Activated CD4-positive, alpha-beta T cell treated with anti-CD3 and anti-CD28 coated beads, Interleukin-2, Interleukin-4, amounts not matched to agents 100 ng/mL and 50 ng/mL, durations not matched to agents 16 hours and 8 hours (primary cell): ENCODE measurements at regions not wholly inside any gene's neighbourhood (a gene's known extent, or its start where the extent isn't known, plus 50 kb on each side); places are given as distances from the start of the nearest gene placed in this dataset.

Experiments
- DNase-seq: peaks from one replicate; pipeline ENCODE4 v3.0.0-alpha.2; 2020; ENCODE audit warnings: low spot score

DNA sequence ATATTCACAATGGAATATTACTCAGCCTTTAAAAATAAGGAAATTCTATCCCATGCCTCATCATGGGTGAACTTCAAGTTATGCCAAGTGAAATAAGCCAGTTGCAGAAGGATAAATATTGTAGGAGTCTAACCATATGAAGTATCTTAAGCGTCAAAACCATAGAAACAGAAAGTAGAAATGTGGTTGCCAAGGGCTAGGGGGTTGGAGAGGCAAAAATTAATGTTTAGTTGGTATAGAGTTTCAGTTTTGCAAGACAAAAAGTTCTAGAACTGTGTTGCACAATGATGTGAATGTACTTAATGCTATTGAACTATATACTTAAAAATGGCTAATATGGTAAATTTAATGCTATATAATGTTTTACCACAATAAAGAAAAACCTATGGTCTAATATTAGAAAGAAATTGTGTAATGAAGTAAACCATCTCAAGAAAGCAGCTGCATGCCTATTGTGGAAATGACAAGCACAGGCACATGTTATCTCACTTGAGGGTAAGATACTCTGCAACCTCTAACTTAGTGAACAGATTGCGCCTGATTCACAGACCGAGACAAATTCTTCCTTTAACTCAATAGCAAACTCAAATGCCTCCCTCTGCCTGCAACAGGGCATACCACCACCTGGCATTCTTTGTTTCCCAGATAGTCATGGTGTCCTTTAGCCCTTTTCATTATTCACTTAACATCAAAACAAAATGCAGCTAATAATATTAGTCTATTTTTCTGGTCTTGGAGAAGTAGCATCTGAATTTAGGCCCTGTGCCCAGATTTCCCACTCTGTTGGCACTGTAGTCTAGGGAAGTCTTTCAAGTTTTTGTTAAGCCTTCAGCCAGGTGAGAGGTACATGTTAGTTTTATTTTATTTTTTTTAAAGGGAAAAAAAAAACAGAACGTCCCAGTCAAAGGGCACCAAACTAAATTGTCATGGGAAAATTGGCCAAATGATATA, 80.2 kb upstream of the ACP3 start:
- DNase-seq, result no peak

DNA sequence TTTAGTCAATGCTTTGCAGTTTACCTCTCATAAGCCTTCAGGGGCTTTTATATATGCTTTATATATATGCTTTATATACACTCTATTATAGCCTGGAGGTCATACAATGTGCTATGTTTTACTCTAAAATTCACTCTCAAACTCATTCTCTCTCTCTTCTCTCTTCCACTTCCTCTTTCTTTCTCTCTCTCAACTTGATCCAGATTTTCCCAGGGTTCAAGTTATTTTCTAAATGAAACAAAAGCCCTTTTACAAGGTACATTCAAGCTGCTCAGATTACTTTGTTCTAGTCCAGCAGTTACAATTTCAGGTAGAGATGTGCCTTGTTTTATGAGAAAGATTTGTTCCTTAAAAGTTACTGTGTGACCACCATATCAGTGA, 79.6 kb upstream of the ACP3 start:
- no peak for DNase-seq

DNA sequence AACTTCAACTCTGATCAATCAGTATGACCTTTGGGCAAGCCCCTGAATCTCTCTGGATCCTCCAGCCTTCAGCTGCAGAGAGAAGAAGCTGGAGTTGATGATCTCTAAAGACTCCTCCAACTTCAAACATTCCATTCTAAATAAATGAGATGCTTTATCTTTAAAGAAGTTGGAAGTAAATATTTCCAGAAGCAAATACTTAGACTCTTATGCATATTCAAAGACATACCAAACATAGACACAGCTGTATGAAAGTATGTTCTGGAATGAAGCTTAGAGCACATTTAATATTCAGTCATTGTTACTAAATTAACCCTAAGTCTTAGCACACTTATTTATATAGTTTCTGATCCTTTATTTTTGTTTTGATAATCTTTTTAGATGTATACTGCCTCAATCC, 77.6 kb upstream of the ACP3 start:
- no peak for DNase-seq

DNA sequence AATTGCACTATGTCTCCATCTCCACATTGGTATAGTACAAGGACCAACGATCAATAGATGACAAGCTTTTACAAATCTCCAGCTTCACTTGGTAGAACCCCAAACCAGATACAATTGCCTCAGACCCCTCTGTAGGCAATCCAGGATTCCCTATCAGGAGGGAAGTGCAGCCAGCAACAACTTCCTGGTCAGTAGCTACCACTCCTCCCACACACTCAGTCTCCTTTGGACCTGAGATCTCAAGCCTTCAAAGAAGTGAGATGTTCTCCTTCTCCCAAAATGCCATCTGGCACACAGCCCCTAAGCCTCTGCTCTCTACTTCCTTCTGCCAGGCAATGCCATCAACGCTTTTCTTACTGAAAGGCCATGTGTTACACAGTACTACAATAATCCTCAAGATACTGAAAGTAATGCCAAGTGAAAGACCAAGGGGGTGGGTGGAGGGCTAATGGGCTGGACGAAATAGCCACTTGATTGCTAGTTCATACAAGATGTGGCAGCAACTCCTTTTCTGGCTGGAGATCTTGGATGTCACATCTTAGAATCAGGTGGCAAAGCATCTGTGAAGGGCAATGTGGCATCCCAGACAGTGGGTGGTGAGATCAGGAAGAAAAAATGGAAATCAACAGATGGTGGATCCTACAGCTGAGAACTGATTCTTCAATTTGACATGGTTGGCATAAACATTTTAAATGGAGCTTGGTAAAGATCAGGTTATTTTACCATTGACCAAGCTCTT, 75.3 kb upstream of the ACP3 start:
- no peak for DNase-seq

DNA sequence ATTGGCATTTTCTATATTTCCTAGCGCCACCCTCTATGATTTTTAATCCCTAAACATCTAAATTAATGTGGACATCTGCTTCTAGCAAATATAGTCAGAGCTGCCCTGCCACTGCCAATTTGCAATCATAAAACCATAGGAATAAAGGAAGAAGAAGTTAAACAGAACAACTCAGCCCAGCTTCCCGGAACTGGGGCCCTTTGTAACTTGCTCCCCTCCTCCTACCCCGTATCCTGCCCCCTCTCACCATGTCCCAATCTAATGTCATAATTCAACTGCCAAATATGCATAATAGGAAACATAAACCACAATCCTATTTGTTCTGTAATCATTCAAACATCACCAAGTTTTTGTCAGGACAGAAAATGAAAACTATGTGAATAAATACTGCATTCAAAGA, 74.4 kb upstream of the ACP3 start:
- no peak for DNase-seq

DNA sequence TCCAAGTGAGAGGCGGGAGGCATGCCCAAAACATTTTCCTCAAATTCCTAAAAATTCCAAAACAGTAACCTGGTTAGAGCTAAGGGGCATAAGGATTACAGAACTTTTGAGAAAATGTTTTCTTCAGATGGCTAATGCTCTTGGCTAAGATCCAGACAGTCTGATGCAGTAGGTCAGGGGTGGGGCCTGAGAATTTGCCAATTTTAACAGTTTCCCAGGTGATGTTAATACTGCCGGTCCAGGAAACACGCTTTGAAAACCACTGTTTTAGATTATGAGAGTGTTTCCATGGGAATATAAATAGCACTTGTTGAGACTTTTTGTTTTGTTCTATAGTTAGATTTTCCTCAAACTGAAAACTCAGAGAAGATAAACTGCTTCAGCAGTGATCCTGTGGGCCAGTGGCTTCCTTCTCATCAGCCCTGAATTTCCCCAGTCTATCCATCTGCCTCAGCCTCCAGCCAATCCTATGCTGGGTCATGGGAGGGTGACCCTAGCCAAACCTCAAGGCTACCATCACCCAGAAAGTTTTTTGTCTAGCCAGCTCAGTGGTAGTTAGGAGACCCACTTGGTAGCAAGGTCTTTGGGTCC, 71.6 kb upstream of the ACP3 start:
- no peak for DNase-seq

DNA sequence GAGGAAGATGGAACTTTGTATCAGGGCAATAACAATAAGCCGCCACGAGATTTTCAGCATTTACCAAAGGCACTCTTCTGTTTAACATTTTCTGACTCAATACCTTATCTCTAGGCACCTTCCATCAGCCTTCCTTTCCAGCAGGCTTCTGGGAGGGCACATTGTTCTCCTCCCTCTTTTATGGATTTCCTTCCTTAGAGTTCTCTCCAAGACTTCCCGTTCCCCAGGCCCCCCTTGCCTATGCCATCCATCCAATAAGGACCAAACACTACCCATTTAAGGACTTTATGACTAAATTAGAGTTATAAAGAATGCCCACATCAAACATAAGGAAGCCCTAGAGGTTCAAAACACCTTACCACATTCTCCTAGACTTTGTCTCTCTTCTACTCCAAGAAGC, 71.0 kb upstream of the ACP3 start:
- no peak for DNase-seq

DNA sequence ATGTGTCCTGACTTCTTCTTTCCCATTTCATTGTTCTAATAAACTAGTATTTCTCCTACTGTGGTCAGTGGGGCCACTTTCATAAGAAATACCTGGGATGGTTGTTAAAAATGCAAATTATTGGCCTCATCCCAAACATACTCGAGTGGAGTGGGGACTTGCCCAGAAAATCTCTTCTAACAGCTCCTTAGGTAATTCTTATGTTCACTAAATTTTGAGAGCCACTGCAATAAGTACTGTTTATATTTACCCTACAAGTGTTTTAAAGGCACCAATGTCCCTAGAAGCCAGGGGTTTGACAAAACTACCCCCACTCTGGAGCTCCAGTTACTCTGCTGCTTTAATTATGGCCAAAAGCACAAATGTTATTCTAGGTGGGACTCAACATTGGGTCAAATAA, 70.0 kb upstream of the ACP3 start:
- DNase-seq, result no peak

DNA sequence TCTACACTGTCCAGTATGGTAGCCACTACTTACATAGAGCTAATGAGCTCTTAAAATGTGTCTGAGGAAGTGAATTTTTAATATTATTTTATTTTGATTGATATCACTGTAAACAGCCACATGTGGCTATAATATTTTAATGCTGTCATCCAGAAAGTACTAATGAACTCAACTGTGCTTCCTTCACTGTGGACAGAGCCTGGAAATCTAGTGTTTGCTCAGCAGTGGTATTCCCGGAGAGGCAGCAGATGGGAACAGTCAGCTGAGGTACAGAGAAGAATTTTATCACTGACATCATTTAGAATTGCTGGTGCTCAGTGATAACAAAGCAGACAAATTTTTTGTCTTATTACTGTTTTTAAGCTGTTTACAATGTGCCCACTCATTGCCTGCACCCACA, 68.7 kb upstream of the ACP3 start:
- DNase-seq, result no peak

DNA sequence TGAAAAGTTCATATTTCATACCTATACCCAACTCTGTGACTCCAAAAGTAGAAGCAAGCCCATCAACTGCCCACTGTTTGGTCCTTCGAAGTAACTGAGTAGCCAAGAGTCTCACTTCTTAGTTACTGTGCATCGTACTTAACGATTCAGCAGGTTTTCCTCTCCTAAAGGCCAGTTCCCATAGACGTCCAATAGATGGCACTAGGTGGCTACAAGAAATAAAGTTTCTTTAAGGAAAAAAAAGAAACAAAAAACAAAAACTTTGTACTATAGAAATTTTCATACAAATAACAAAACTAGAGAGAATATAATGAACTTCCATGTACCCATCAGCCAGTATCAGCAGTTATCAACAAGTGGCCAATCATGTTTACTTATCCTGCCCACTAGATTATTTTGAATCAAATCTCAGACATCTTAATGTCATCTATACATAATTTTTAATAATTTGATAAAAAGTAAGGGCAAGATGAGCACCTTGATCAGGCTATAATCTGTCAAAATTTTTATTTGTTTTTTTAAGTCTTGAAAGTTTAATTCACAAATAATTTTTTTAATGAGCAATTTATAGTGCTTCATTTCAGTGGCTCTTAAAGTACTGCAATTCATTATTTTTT, 63.8 kb upstream of the ACP3 start:
- peak; percentile 40 for DNase-seq

DNA sequence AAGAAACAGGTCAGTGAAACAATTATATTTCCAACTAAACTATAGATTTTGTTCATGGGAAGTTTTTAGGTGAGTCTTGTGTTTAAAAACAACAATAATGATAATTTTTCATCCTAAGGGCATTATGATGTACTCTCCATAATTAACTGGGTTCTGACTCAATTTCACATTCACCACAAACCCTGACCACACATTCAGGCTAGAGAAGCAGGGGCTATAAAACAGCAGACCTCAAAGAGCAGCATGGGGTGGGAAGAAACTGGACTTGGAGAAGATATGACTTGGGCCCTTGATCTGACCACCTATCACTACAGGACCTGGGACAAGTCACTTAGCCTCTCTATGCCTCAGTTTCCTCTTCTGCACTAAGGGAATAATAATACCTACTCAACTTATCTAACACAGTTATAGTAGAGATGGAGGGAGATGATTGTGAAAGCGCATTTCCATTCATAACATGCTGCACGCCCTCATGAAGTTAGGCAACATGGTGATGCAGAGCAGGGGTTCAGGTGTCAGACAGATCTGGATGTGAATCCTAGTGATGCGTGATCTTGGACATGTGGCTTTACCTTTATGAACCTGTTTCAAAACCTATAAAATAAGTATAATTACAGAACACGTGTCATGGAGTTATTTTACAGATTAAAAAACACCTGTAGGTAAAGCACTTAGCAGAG, 63.0 kb upstream of the ACP3 start:
- DNase-seq, result no peak

DNA sequence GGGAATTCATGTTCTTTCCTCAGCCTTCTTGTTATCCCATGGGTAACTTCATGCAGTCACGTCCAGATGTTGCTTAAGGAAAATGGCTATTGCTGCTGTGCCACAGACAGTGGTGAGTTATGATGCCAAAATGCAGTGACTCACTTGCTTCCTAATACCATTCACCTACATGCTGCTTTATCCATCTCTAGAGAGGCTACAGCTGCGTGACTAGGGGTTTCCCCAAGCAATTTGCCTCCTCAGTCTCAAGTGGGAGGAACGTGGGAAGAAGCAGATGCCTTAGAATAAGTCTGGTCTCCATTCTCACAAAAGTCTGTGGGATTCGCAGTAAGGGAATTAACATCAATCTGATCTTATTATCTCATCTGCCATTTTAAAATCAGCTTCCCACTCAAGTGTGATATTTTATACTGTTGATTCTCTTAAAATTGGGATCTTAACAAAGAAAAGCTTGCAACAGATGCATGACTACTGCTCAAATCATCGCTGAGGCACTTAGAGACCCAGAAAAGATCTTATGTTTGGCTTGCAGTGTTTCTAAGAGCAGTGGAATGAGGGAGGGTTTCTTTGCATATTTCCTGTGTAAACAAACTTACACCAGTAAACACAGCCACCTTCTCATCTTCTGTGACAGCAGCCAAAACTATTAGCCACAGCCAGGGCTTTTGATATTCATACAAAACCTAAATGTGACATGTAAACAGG, 62.0 kb upstream of the ACP3 start:
- DNase-seq, result no peak

DNA sequence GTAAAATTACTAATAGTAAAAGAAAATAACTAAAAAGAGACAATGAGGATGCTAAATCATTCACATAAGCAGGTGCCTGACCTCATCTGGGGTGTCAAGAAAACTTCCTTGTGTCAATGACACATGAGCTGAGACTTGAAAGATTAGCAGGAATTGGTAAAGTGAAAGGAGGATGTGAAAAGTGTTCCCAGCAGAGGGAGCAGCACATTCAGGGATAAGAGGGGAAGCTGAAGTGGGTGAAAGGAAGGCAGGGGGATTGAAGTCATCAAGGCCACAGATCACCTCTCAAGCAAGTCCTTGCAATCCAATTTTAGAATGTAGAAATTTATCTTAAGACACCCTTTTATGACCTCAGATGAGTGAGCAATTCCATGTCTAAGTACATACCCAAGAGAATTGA, 60.2 kb upstream of the ACP3 start:
- no peak for DNase-seq

DNA sequence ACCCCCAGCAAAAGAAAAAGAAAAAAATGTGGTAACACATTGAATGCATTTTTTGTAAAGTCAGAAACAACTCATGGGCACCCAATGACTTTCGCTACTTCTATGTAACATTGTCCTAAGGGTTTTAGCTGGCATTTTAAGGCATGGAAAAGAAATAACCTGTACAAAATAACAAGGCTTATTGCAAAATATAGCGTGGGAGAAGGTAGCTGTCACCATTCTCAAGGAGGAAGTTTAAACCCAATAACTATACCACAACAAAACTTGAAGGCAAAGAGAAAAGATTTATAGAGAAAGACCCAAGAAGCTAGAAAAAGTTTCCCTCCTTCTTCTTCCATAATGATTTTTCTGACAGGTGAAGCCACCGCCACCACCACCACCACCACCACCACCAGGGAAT, 55.7 kb upstream of the ACP3 start:
- no peak for DNase-seq

DNA sequence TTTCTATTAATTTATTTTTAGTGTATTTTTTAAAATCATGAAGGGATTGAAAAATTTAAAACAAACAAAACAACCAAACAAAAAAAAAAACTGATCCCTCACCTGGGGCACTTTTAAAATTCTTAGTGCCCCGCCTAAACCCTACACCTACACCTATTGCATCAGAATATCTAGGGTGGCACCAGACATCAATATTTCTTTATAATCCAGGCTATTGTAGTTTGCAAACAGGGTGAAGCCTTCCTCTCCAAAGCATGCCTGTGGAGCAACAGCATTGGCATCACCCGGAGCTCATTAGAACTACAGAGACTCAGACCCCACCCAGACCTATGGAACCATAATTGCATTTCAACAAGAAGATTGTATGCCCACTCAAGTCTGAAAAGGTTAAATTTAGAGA, 54.9 kb upstream of the ACP3 start:
- DNase-seq, result no peak

DNA sequence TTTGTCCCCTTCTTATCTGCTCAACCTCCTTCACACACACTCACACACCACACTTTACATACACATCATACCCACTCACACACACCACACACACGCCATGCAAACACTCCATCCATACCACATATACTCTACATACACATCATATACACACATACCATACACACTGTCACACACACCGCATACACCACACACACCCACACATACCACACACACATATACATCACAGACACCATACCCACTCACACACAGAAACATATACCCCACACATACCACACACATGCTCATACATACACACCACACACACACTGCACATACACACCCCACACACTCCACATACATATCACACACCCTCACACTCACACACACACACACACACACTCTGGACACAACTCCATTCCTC, 54.3 kb upstream of the ACP3 start:
- no peak for DNase-seq

DNA sequence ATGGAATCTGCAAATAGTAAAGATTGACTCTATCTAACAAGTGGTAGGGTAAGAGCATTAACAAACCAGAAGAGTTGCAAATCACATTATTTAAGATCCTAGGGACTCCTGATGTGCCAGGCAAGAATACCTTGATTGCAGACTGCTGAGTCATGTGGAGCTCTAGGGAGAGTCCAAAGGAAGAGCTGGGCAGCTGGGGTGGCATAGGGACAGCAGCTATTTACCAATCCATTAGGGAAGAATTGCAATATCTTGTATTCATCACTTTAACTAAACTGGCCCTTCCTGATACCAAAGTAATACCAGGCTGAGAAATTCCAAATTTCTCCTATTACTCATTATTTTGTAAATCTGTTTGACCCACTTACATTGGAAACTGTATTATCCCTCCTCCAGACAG, 52.2 kb upstream of the ACP3 start:
- no peak for DNase-seq

DNA sequence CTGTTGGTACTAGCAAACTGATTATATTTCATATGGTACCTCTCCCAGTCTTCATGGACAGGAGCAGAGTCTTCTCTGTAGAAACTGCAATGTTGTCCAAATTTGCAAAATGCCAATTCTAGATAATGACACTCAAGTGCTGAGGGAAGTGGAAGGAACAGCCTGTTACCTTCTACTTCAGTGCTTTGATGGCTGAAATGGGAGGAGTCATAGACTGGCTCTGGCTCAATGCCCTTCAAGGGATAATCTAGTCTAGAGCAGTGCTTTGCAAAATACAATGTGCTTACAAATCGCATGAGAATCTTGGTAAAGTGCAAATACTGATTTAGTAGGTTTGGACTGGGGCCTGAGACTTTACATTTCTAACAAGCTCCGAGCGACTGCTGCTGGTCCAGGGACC, 51.7 kb upstream of the ACP3 start:
- DNase-seq, result no peak

DNA sequence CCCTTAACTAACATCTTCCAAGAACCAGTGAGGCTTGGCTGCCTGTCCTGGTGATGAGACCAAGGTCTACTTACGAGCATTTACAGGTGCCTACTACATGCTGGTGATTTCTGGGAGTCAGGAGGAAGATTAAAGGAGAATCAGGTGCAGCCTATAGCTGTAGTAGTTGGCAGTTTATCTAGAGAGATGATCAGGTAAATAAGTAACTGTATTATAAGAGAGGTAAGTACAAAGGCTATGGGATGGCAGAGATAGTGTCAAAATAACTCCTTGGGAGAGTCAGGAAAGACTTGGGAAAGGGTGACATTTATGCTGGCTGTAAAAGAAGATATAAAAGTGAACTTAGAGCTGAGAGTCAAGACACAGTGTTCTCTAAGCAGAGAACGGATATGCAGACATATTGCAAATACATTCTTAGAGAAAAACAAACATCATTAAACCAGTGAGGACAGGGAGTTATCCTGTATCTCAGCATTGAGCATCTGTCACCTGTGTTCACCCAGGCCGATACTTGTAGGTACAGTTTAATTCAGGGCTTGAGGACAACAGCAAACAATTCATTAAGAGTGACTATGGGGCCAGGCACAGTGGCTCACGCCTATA, 49.7 kb upstream of the ACP3 start:
- no peak for DNase-seq
